ENCODE measurements at regions not wholly inside any gene's neighbourhood (a gene's known extent, or its start where the extent isn't known, plus 50 kb on each side); places are given as distances from the start of the nearest gene placed in this dataset.

GRCh38 chr7:25822823-25823222 lies 329.2 kb upstream of the NFE2L3 start:
- DNase-seq (ENCODE audit: extremely low read depth, low read depth), result no peak

GRCh38 chr7:25823571-25823970 lies 328.4 kb upstream of the NFE2L3 start:
- no peak for DNase-seq (ENCODE audit: extremely low read depth, low read depth)

GRCh38 chr7:25828468-25828867 lies 323.5 kb upstream of the NFE2L3 start:
- DNase-seq (ENCODE audit: extremely low read depth, low read depth), result no peak

- no peak for DNase-seq (ENCODE audit: extremely low read depth, low read depth)
These were observed 322.3 kb upstream of the NFE2L3 start for GRCh38 chr7:25829663-25830062.

- DNase-seq (ENCODE audit: extremely low read depth, low read depth), result no peak
These were observed 321.8 kb upstream of the NFE2L3 start for GRCh38 chr7:25830215-25830614.

GRCh38 chr7:25831062-25831691 lies 320.8 kb upstream of the NFE2L3 start:
- no peak for DNase-seq (ENCODE audit: extremely low read depth, low read depth)

GRCh38 chr7:25831831-25832411 lies 320.1 kb upstream of the NFE2L3 start:
- DNase-seq (ENCODE audit: extremely low read depth, low read depth), result no peak

- no peak for DNase-seq (ENCODE audit: extremely low read depth, low read depth)
These were observed 319.5 kb upstream of the NFE2L3 start for GRCh38 chr7:25832456-25832855.

- DNase-seq (ENCODE audit: extremely low read depth, low read depth), result no peak
These were observed 319.1 kb upstream of the NFE2L3 start for GRCh38 chr7:25832929-25833328.

GRCh38 chr7:25834050-25834449 lies 317.9 kb upstream of the NFE2L3 start:
- DNase-seq (ENCODE audit: extremely low read depth, low read depth), result no peak

GRCh38 chr7:25835197-25835596 lies 316.8 kb upstream of the NFE2L3 start:
- no peak for DNase-seq (ENCODE audit: extremely low read depth, low read depth)

GRCh38 chr7:25839084-25839769 lies 312.8 kb upstream of the NFE2L3 start:
- no peak for DNase-seq (ENCODE audit: extremely low read depth, low read depth)

- no peak for DNase-seq (ENCODE audit: extremely low read depth, low read depth)
These were observed 311.7 kb upstream of the NFE2L3 start for GRCh38 chr7:25840209-25840792.

GRCh38 chr7:25841575-25841974 lies 310.4 kb upstream of the NFE2L3 start:
- DNase-seq (ENCODE audit: extremely low read depth, low read depth), result no peak

- no peak for DNase-seq (ENCODE audit: extremely low read depth, low read depth)
These were observed 309.7 kb upstream of the NFE2L3 start for GRCh38 chr7:25842201-25842733.

GRCh38 chr7:25843467-25843866 lies 308.5 kb upstream of the NFE2L3 start:
- no peak for DNase-seq (ENCODE audit: extremely low read depth, low read depth)

GRCh38 chr7:25844102-25844870 lies 307.7 kb upstream of the NFE2L3 start:
- DNase-seq (ENCODE audit: extremely low read depth, low read depth), result no peak

- no peak for DNase-seq (ENCODE audit: extremely low read depth, low read depth)
These were observed 306.5 kb upstream of the NFE2L3 start for GRCh38 chr7:25845464-25845863.

GRCh38 chr7:25846722-25847121 lies 305.3 kb upstream of the NFE2L3 start:
- DNase-seq (ENCODE audit: extremely low read depth, low read depth), result no peak

GRCh38 chr7:25847336-25848070 lies 304.5 kb upstream of the NFE2L3 start:
- DNase-seq (ENCODE audit: extremely low read depth, low read depth), result no peak
